ENCODE measurements at regions not wholly inside any gene's neighbourhood (a gene's known extent, or its start where the extent isn't known, plus 50 kb on each side); places are given as distances from the start of the nearest gene placed in this dataset.

GRCh38 chr17:77610518-77610893, 348.0 kb upstream of the TNRC6C start:
- no peak overlapping the region for H3K4me2 ChIP-seq (ENCODE audit: low read length)

GRCh38 chr17:77610972-77611521, 347.5 kb upstream of the TNRC6C start:
- H3K9ac ChIP-seq (ENCODE audit: low read length), result no peak overlapping the region
- peaks cover 9% of the 10 kb centered on the region; the same call in 1 of the 2 replicates for H3K4me1 ChIP-seq (ENCODE audit: low read length)
- TF ChIP-seq EZH2phosphoT487 (IDR thresholded peaks at IDR 0.05; ENCODE audit: low read depth) (no peak), CTCF (IDR thresholded peaks at IDR 0.05; ENCODE audit: low read depth, low read length) (no peak)
- H3K9me3 ChIP-seq (ENCODE audit: insufficient read depth, low read length), result no peaks in the 10 kb centered on the region
- H3K36me3 ChIP-seq (replicated peaks; ENCODE audit: low read depth, low read length), result no peaks in the 10 kb centered on the region
- no peaks in the 10 kb centered on the region for H4K20me1 ChIP-seq (ENCODE audit: insufficient read depth, low read length)
- H3K4me2 ChIP-seq (ENCODE audit: low read length), result no peak overlapping the region
- H3K27ac ChIP-seq (ENCODE audit: low read length), result no peak overlapping the region
- H3K27me3 ChIP-seq (ENCODE audit: low read depth, low read length), result peaks cover 25% of the 10 kb centered on the region; the same call in 1 of the 2 replicates
- H3K4me3 ChIP-seq (ENCODE audit: low read length), result no peak overlapping the region
- no peaks in the 10 kb centered on the region for H3K79me2 ChIP-seq (ENCODE audit: low read length)
- H2AFZ ChIP-seq (ENCODE audit: low read depth, low read length), result no peak overlapping the region

More at GRCh38 chr17:77610518-77610893, 348.0 kb upstream of the TNRC6C start:
- Histone ChIP-seq H4K20me1 (ENCODE audit: insufficient read depth, low read length) (no peaks in the 10 kb centered on the region), H2AFZ (ENCODE audit: low read depth, low read length) (no peak overlapping the region), H3K79me2 (ENCODE audit: low read length) (no peaks in the 10 kb centered on the region), H3K27me3 (ENCODE audit: low read depth, low read length) (peaks cover 20% of the 10 kb centered on the region; the same call in 1 of the 2 replicates), H3K9ac (ENCODE audit: low read length) (no peak overlapping the region), H3K4me1 (ENCODE audit: low read length) (peaks cover 9% of the 10 kb centered on the region; the same call in 1 of the 2 replicates), H3K9me3 (ENCODE audit: insufficient read depth, low read length) (no peaks in the 10 kb centered on the region), H3K4me3 (ENCODE audit: low read length) (no peak overlapping the region), H3K36me3 (replicated peaks; ENCODE audit: low read depth, low read length) (no peaks in the 10 kb centered on the region), H3K27ac (ENCODE audit: low read length) (no peak overlapping the region)
- TF ChIP-seq CTCF (IDR thresholded peaks at IDR 0.05; ENCODE audit: low read depth, low read length) (no peak), EZH2phosphoT487 (IDR thresholded peaks at IDR 0.05; ENCODE audit: low read depth) (no peak)

GRCh38 chr17:77611791-77612502, 346.6 kb upstream of the TNRC6C start:
- H3K27me3 ChIP-seq (ENCODE audit: low read depth, low read length), result peaks cover 25% of the 10 kb centered on the region; the same call in 1 of the 2 replicates
- H3K4me1 ChIP-seq (ENCODE audit: low read length), result peaks cover 9% of the 10 kb centered on the region; the same call in 1 of the 2 replicates
- no peak overlapping the region for H3K27ac ChIP-seq (ENCODE audit: low read length)
- H3K4me2 ChIP-seq (ENCODE audit: low read length), result no peak overlapping the region
- no peaks in the 10 kb centered on the region for H4K20me1 ChIP-seq (ENCODE audit: insufficient read depth, low read length)
- H3K4me3 ChIP-seq (ENCODE audit: low read length), result no peak overlapping the region
- H2AFZ ChIP-seq (ENCODE audit: low read depth, low read length), result no peak overlapping the region
- no peak overlapping the region for H3K9ac ChIP-seq (ENCODE audit: low read length)
- H3K79me2 ChIP-seq (ENCODE audit: low read length), result no peaks in the 10 kb centered on the region
- no peaks in the 10 kb centered on the region for H3K9me3 ChIP-seq (ENCODE audit: insufficient read depth, low read length)
- no peaks in the 10 kb centered on the region for H3K36me3 ChIP-seq (replicated peaks; ENCODE audit: low read depth, low read length)
- no peak for TF ChIP-seq CTCF (IDR thresholded peaks at IDR 0.05; ENCODE audit: low read depth, low read length)
- no peak for TF ChIP-seq EZH2phosphoT487 (IDR thresholded peaks at IDR 0.05; ENCODE audit: low read depth)

- peaks cover 25% of the 10 kb centered on the region; the same call in 1 of the 2 replicates for H3K27me3 ChIP-seq (ENCODE audit: low read depth, low read length)
- no peak overlapping the region for H3K4me3 ChIP-seq (ENCODE audit: low read length)
- TF ChIP-seq EZH2phosphoT487 (IDR thresholded peaks at IDR 0.05; ENCODE audit: low read depth), result no peak
- no peak for TF ChIP-seq CTCF (IDR thresholded peaks at IDR 0.05; ENCODE audit: low read depth, low read length)
- no peak overlapping the region for H3K9ac ChIP-seq (ENCODE audit: low read length)
- no peak overlapping the region for H2AFZ ChIP-seq (ENCODE audit: low read depth, low read length)
- H3K4me1 ChIP-seq (ENCODE audit: low read length), result peaks cover 9% of the 10 kb centered on the region; the same call in 1 of the 2 replicates
- H3K79me2 ChIP-seq (ENCODE audit: low read length), result no peaks in the 10 kb centered on the region
- H4K20me1 ChIP-seq (ENCODE audit: insufficient read depth, low read length), result no peaks in the 10 kb centered on the region
- no peak overlapping the region for H3K27ac ChIP-seq (ENCODE audit: low read length)
- H3K4me2 ChIP-seq (ENCODE audit: low read length), result no peak overlapping the region
- H3K9me3 ChIP-seq (ENCODE audit: insufficient read depth, low read length), result no peaks in the 10 kb centered on the region
- H3K36me3 ChIP-seq (replicated peaks; ENCODE audit: low read depth, low read length), result no peaks in the 10 kb centered on the region
These were observed 345.3 kb upstream of the TNRC6C start for GRCh38 chr17:77613218-77613617.

Measured in OCI-LY3 (cell line).